Transverse colon (tissue), 4 donors: ENCODE measurements at regions not wholly inside any gene's neighbourhood (a gene's known extent, or its start where the extent isn't known, plus 50 kb on each side); places are given as distances from the start of the nearest gene placed in this dataset.

Experiments used
- DNase-seq: peaks from one replicate; pipeline ENCODE4 v3.0.0-alpha.2; 2019
- H3K27ac ChIP-seq, 4 donors: fragments of 200-600 bp; sonication (generic); 2 replicates each; pipeline ENCODE4 v1.5.1; 2016 to 2018; ENCODE audit warnings: inconsistent platforms in 4 of 4
- H3K27me3 ChIP-seq: fragments of 200-600 bp; sonication (generic); 2 replicates; pipeline ENCODE4 v1.5.1; 2017; ENCODE audit warnings: inconsistent platforms
- H3K36me3 ChIP-seq, 4 donors: fragments of 200-600 bp; sonication (generic); 2 replicates each; pipeline ENCODE4 v1.5.1; 2017 to 2019; ENCODE audit warnings: inconsistent platforms in 4 of 4
- H3K4me1 ChIP-seq, 4 donors: fragments of 200-600 bp; sonication (generic); 2 replicates each; pipeline ENCODE4 v1.5.1; 2017 to 2020; ENCODE audit warnings: inconsistent platforms in 4 of 4
- H3K4me3 ChIP-seq, 4 donors: fragments of 200-600 bp; sonication (generic); 1 replicate in 1 of 4; 2 replicates in 3 of 4; pipeline versions ENCODE4 v1.5.1 to v1.6.1; 2017 to 2019; ENCODE audit warnings: inconsistent platforms in 4 of 4
- H3K9me3 ChIP-seq, 2 donors: fragments of 200-600 bp; sonication (generic); 2 replicates each; pipeline ENCODE4 v1.5.1; 2017 to 2019; ENCODE audit warnings: inconsistent platforms in 2 of 2
- CTCF ChIP-seq, 5 experiments: fragments of 200-600 bp in 3 of 5; fragments of 450-650 bp in 2 of 5; sonication (generic) in 3 of 5; IDR thresholded peaks; 1 replicate in 2 of 5; 2 replicates in 3 of 5; pipeline ENCODE4 v1.5.1; 2016 to 2017; ENCODE audit warnings: antibody characterized with exemption in 5 of 5, inconsistent platforms in 3 of 5, mild to moderate bottlenecking in 2 of 5, moderate library complexity in 1 of 5
- EP300 ChIP-seq: sonication (generic); formaldehyde crosslinking; IDR thresholded peaks from one replicate; pipeline ENCODE4 v1.6.1; 2017; ENCODE audit warnings: antibody characterized with exemption, low read depth
- POLR2A ChIP-seq: fragments of 450-650 bp; IDR thresholded peaks from one replicate; pipeline ENCODE4 v1.6.1; 2016; ENCODE audit warnings: antibody characterized with exemption, mild to moderate bottlenecking, moderate library complexity
- POLR2AphosphoS5 ChIP-seq, 3 donors: sonication (generic); formaldehyde crosslinking; IDR thresholded peaks; one replicate each; pipeline ENCODE4 v1.6.1; 2016; ENCODE audit warnings: antibody characterized with exemption in 3 of 3
- WGBS, 2 donors: methylation state at CpG; one replicate each; pipeline ENCODE4 v1.1.5; 2018; ENCODE audit warnings: low coverage in 1 of 2; 5-methylcytosine and 5-hydroxymethylcytosine counted together
- in situ Hi-C, 4 donors: fragments of 200-750 bp; cut with MboI; loops; one replicate each; pipeline versions ENCODE4 v1.15.0 to v1.15.1; 2017; ENCODE audit warnings: low sequenced_read_pairs in 3 of 4, low pct_ligation_motif_present in 1 of 4, low pct_unique_long_range_greater_than_20kb in 1 of 4
- intact Hi-C: fragments of 100-400 bp; cut with DNase I; formaldehyde crosslinking; loops from one replicate; pipeline ENCODE4 v1.15.1; 2023; ENCODE audit warnings: low total_unique reads

GRCh38 chr17:79361873-79362771 is 248.7 kb downstream of the RBFOX3 start:
- Histone ChIP-seq H3K4me3 (no peak overlapping the region), H3K36me3 (no peaks in the 10 kb centered on the region), H3K27me3 (peaks cover 67% of the 10 kb centered on the region), H3K27ac (no peak overlapping the region), H3K4me1 (no peaks in the 10 kb centered on the region), H3K9me3 (no peaks in the 10 kb centered on the region)
- TF ChIP-seq CTCF (IDR thresholded peaks at IDR 0.05) = no peak
- no peak for TF ChIP-seq POLR2AphosphoS5 (IDR thresholded peaks at IDR 0.05)
- TF ChIP-seq POLR2A = no peak
- TF ChIP-seq EP300 = no peak
- intact Hi-C loops = no loop called here
- no peak for DNase-seq
- 43 to 55% methylated on average over 15 to 28 of the region's 29 CpGs for WGBS, 2 donors
- in situ Hi-C loops = no loop called here

GRCh38 chr17:79361221-79361734 is 249.6 kb downstream of the RBFOX3 start:
- WGBS, 2 donors = 65% methylated on average over 12 of the region's 12 CpGs; no CpG with 5 or more reads in 1 of the 2 donors
- H3K4me1 ChIP-seq = no peaks in the 10 kb centered on the region

GRCh38 chr17:79360196-79360595 is 250.7 kb downstream of the RBFOX3 start:
- TF ChIP-seq POLR2AphosphoS5 (IDR thresholded peaks at IDR 0.05) = no peak
- no peaks in the 10 kb centered on the region for H3K9me3 ChIP-seq
- intact Hi-C loops = no loop called here
- H3K4me1 ChIP-seq = no peaks in the 10 kb centered on the region
- no peak overlapping the region for H3K4me3 ChIP-seq
- H3K27ac ChIP-seq = no peak overlapping the region
- H3K27me3 ChIP-seq = peaks cover 57% of the 10 kb centered on the region
- in situ Hi-C loops = no loop called here
- 87 to 100% methylated on average over 2 to 17 of the region's 17 CpGs for WGBS, 2 donors
- H3K36me3 ChIP-seq = no peaks in the 10 kb centered on the region
- DNase-seq = no peak

More at GRCh38 chr17:79361221-79361734, 249.6 kb downstream of the RBFOX3 start:
- Histone ChIP-seq H3K36me3 (no peaks in the 10 kb centered on the region), H3K4me3 (no peak overlapping the region), H3K27ac (no peak overlapping the region), H3K27me3 (peaks cover 68% of the 10 kb centered on the region), H3K9me3 (no peaks in the 10 kb centered on the region)
- TF ChIP-seq EP300 = no peak
- TF ChIP-seq POLR2AphosphoS5 (IDR thresholded peaks at IDR 0.05) = no peak
- TF ChIP-seq CTCF (IDR thresholded peaks at IDR 0.05) = no peak
- no peak for TF ChIP-seq POLR2A
- in situ Hi-C loops = no loop called here
- intact Hi-C loops = no loop called here
- DNase-seq = no peak

GRCh38 chr17:79356839-79357447 is 253.9 kb downstream of the RBFOX3 start:
- Histone ChIP-seq H3K9me3 (no peaks in the 10 kb centered on the region), H3K4me1 (no peaks in the 10 kb centered on the region), H3K27me3 (peaks cover 40% of the 10 kb centered on the region), H3K27ac (no peak overlapping the region), H3K4me3 (no peak overlapping the region), H3K36me3 (no peaks in the 10 kb centered on the region)
- in situ Hi-C loops = no loop called here
- intact Hi-C loops = no loop called here
- no peak for TF ChIP-seq POLR2AphosphoS5 (IDR thresholded peaks at IDR 0.05)
- TF ChIP-seq EP300 = no peak
- TF ChIP-seq CTCF (IDR thresholded peaks at IDR 0.05) = no peak
- TF ChIP-seq POLR2A = no peak
- 63 to 67% methylated on average over 1 to 16 of the region's 16 CpGs for WGBS, 2 donors
- DNase-seq = no peak
